ENCODE measurements at regions not wholly inside any gene's neighbourhood (a gene's known extent, or its start where the extent isn't known, plus 50 kb on each side); places are given as distances from the start of the nearest gene placed in this dataset.

- TF ChIP-seq, protein P1, sequence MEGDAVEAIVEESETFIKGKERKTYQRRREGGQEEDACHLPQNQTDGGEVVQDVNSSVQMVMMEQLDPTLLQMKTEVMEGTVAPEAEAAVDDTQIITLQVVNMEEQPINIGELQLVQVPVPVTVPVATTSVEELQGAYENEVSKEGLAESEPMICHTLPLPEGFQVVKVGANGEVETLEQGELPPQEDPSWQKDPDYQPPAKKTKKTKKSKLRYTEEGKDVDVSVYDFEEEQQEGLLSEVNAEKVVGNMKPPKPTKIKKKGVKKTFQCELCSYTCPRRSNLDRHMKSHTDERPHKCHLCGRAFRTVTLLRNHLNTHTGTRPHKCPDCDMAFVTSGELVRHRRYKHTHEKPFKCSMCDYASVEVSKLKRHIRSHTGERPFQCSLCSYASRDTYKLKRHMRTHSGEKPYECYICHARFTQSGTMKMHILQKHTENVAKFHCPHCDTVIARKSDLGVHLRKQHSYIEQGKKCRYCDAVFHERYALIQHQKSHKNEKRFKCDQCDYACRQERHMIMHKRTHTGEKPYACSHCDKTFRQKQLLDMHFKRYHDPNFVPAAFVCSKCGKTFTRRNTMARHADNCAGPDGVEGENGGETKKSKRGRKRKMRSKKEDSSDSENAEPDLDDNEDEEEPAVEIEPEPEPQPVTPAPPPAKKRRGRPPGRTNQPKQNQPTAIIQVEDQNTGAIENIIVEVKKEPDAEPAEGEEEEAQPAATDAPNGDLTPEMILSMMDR (IDR thresholded peaks at IDR 0.05; ENCODE audit: low read depth, low read length) = no peak
- no peak for TF ChIP-seq EZH2phosphoT487 (IDR thresholded peaks at IDR 0.05; ENCODE audit: low read depth)
Measured at GRCh38 chr13:44626176-44626575, 50.0 kb upstream of the TSC22D1 start.
